ENCODE measurements at regions not wholly inside any gene's neighbourhood (a gene's known extent, or its start where the extent isn't known, plus 50 kb on each side); places are given as distances from the start of the nearest gene placed in this dataset.

DNA sequence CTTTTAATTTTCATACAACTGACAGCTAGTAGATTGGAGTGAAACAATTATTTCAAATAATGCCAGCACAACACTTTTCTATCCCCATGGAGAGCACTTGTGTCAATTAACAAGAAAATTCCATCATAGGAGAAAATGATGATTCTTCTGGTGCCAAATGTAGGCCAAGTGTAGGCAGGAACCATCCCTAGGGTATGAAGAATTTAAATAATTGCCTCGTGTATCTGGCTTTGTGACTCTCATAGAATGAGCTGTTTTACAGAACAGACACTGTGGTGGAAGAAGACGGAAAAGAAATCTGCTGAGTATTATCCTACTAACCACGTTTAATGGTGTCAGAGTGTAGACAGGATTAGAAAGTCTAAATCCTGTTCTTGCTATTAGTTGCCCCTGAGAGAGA lies 1542.2 kb downstream of the LRRC4C start:
- TF ChIP-seq, protein P1, sequence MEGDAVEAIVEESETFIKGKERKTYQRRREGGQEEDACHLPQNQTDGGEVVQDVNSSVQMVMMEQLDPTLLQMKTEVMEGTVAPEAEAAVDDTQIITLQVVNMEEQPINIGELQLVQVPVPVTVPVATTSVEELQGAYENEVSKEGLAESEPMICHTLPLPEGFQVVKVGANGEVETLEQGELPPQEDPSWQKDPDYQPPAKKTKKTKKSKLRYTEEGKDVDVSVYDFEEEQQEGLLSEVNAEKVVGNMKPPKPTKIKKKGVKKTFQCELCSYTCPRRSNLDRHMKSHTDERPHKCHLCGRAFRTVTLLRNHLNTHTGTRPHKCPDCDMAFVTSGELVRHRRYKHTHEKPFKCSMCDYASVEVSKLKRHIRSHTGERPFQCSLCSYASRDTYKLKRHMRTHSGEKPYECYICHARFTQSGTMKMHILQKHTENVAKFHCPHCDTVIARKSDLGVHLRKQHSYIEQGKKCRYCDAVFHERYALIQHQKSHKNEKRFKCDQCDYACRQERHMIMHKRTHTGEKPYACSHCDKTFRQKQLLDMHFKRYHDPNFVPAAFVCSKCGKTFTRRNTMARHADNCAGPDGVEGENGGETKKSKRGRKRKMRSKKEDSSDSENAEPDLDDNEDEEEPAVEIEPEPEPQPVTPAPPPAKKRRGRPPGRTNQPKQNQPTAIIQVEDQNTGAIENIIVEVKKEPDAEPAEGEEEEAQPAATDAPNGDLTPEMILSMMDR (IDR thresholded peaks at IDR 0.05; ENCODE audit: low read depth, low read length), result no peak
- TF ChIP-seq, protein P2, sequence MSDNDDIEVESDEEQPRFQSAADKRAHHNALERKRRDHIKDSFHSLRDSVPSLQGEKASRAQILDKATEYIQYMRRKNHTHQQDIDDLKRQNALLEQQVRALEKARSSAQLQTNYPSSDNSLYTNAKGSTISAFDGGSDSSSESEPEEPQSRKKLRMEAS (IDR thresholded peaks at IDR 0.05; ENCODE audit: low read depth, low read length), result no peak
